ENCODE measurements at regions not wholly inside any gene's neighbourhood (a gene's known extent, or its start where the extent isn't known, plus 50 kb on each side); places are given as distances from the start of the nearest gene placed in this dataset.

DNA sequence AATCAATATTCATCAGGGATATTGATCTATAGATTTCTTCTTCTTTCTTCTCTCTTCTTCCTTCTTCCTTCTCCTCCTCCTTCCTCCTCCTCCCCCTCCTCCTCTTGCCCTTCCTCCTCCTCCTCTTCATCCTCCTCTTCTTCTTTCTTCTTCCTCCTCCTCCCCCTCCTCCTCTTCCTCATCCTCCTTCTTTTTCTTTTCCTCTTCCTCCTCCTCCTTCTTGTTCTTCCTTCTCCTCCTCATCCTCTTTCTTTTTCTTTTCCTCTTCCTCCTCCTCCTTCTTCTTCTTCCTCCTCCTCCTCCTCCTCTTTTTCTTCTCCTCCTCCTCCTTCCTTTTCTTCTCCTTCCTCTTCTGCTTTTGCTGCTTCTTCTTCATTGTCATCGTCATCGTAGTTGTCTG is 52.4 kb upstream of the SERINC1 start:
- no peak for DNase-seq

DNA sequence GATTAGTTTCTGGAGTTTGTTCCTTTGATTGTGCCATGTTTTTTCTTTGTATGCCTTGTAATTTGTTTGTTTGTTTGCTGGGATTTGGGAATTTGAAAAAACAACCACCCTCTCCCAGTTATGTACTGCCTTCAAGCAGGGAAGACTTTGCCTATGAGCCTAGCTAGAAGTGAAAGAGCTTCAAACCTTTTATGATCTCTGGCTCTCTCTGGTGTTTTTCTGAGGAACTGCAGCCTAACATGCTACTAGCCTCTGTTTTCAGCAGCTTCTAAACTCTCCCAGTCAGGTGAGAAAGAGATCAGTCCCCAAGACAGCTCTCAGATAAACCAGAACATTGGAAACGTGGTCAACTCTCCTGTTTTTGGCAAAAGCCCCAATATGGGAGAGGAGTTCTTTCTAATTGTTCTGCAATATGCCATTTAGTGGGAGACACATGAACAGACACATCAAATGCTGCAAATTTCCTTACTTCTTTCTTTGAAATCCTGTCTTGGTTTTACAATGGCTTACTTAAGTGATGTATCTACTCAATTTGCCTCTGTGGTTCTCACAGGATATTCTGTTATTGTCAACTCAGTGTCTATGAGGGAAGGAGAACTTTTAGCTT is 58.9 kb upstream of the SERINC1 start:
- DNase-seq, result peak; percentile 5

DNA sequence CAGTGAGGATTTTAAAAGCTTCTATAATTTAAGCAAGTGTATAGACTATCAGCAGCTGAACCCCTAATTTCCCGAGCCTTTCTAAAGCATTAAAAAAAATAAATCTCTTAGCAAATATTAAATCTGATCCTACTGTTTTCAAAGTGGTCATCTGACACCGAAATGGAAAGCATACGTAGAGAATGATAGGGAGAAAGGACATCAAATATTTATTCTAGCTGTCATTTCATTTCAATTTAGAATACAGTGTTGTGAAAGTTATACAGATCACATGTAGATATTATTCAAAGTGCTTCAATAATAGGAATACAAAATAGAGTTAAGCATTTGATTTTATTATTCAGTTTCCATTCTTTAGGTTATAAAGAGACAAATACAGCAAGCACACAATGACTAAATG is 61.9 kb upstream of the PKIB start:
- DNase-seq, result no peak

DNA sequence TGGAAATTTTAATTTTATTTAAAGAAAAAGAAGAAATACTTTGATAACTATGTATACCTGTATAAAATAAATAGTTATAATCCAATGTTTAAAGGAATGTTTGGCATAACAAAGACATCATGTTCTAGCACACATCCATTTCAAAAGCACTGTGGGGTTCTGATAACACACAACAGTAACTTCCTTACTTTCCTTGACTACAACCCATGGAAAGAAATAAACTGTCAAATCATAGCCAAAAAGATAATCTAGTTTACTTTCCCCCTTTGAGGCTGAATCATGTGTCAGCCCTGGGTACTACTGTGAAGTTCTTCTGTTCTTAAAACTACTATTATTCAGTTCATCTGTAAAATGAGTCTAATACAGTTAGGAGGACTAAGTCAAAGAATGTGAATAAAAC is 61.4 kb upstream of the PKIB start:
- no peak for DNase-seq

DNA sequence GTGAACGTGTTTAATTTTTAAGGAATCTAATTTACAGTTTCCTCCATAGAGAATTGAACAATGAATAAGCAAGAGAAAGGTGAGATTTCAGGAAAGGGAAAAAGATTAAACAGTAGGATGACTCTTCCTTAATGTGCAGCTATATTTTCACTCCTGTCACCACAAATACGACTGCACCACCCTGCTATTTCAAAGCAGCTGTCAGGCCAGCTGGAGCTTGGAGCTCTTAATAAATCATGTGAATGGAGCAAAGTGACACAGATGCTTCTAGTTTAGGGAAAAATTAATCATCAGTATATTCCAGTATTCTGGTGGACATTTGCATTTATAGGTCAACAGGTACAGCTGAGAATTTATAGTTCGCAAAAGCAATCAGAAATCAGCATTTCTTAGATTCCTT is 56.5 kb upstream of the PKIB start:
- no peak for DNase-seq

DNA sequence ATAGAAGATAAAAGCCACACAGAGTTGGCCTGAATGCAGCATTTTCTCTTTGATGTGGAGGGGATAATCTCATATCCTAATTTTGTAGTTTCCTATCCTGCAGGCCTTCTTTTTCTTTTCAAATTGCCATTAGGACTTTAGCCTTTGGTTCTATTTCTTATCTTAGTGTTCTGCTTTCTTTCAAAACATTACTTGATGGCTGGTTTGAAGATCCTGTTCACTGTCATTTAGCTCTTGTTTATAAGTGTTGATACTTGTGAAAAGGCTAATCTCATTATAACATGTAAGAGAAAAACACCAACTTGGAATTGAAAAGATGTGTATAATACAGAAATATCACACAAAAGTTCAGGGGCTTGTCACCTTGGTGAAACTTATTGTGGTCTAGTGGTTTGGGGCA is 54.6 kb upstream of the PKIB start:
- DNase-seq, result no peak

DNA sequence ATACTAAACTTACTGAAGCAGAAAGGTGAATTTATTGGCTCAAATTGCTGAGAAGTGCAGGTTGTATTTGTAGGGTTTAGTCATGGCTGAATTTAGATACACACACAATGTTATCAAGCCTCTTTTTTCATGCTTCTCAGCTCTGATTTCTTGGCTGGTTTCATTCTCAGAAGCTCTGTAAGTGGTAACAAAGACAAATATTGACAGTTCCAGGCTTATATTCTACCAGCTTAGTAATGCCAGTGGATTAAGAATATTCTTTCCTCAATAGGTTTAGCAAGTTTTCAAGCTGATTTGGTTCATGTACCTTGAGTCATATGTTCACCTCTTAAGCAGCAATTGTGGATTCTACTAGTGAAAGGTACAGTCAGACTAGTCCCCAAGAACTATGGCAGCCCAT is 52.1 kb upstream of the PKIB start:
- DNase-seq, result no peak
